ENCODE measurements at regions not wholly inside any gene's neighbourhood (a gene's known extent, or its start where the extent isn't known, plus 50 kb on each side); places are given as distances from the start of the nearest gene placed in this dataset.

GRCh38 chr13:39100996-39101738, 62.9 kb downstream of the NHLRC3 start:
- DNase-seq (no peak), ATAC-seq (no peak)
- Mint-ChIP-seq H3K4me3 (no peak overlapping the region), H3K27me3 (no peaks in the 10 kb centered on the region), H3K27ac (no peak overlapping the region), H3K36me3 (no peaks in the 10 kb centered on the region), H3K9me3 (ENCODE audit: low read depth) (no peaks in the 10 kb centered on the region), H3K4me1 (no peaks in the 10 kb centered on the region)
- CTCF ChIA-PET, result no interaction called here

GRCh38 chr13:39102981-39103490, 64.8 kb downstream of the NHLRC3 start:
- H3K27me3 Mint-ChIP-seq, result peaks cover 5% of the 10 kb centered on the region
- H3K36me3 Mint-ChIP-seq, result no peaks in the 10 kb centered on the region
- CTCF ChIA-PET, result interaction anchor here (1.1 kb wide), 1 partner anchor 513 kb away, joined by 3 read pairs; no protein-coding TSS in a partner anchor
- DNase-seq (no peak), ATAC-seq (no peak)
- no peaks in the 10 kb centered on the region for H3K9me3 Mint-ChIP-seq (ENCODE audit: low read depth)
- no peak overlapping the region for H3K27ac Mint-ChIP-seq
- no peaks in the 10 kb centered on the region for H3K4me1 Mint-ChIP-seq
- no peak overlapping the region for H3K4me3 Mint-ChIP-seq

GRCh38 chr13:39105110-39105509, 66.9 kb downstream of the NHLRC3 start:
- Mint-ChIP-seq H3K4me3 (no peak overlapping the region), H3K9me3 (ENCODE audit: low read depth) (no peaks in the 10 kb centered on the region), H3K27ac (no peak overlapping the region), H3K27me3 (peaks cover 18% of the 10 kb centered on the region), H3K4me1 (no peaks in the 10 kb centered on the region), H3K36me3 (no peaks in the 10 kb centered on the region)
- ATAC-seq (no peak), DNase-seq (no peak)
- CTCF ChIA-PET, result no interaction called here

- ATAC-seq (no peak), DNase-seq (no peak)
- Mint-ChIP-seq H3K4me1 (no peaks in the 10 kb centered on the region), H3K4me3 (no peak overlapping the region), H3K9me3 (ENCODE audit: low read depth) (no peaks in the 10 kb centered on the region), H3K27ac (no peak overlapping the region), H3K36me3 (no peaks in the 10 kb centered on the region), H3K27me3 (peaks cover 24% of the 10 kb centered on the region)
- CTCF ChIA-PET, result no interaction called here
These were observed 68.2 kb downstream of the NHLRC3 start for GRCh38 chr13:39106216-39107005.

- no peak overlapping the region for H3K4me3 Mint-ChIP-seq
- no peak for ATAC-seq
- H3K4me1 Mint-ChIP-seq, result no peaks in the 10 kb centered on the region
- CTCF ChIA-PET, result no interaction called here
- no peak overlapping the region for H3K27ac Mint-ChIP-seq
- no peaks in the 10 kb centered on the region for H3K36me3 Mint-ChIP-seq
- H3K27me3 Mint-ChIP-seq, result peaks cover 27% of the 10 kb centered on the region
- no peaks in the 10 kb centered on the region for H3K9me3 Mint-ChIP-seq (ENCODE audit: low read depth)
- no peak for DNase-seq
These were observed 69.3 kb downstream of the NHLRC3 start for GRCh38 chr13:39107561-39107960.

GRCh38 chr13:39108783-39109182, 70.5 kb downstream of the NHLRC3 start:
- H3K27me3 Mint-ChIP-seq, result peaks cover 29% of the 10 kb centered on the region
- no peaks in the 10 kb centered on the region for H3K36me3 Mint-ChIP-seq
- H3K9me3 Mint-ChIP-seq (ENCODE audit: low read depth), result no peaks in the 10 kb centered on the region
- DNase-seq (no peak), ATAC-seq (no peak)
- H3K4me1 Mint-ChIP-seq, result no peaks in the 10 kb centered on the region
- no peak overlapping the region for H3K27ac Mint-ChIP-seq
- CTCF ChIA-PET, result no interaction called here
- no peak overlapping the region for H3K4me3 Mint-ChIP-seq

- no peak for ATAC-seq
- no peaks in the 10 kb centered on the region for H3K36me3 Mint-ChIP-seq
- no peak overlapping the region for H3K4me3 Mint-ChIP-seq
- DNase-seq, result no peak
- H3K27me3 Mint-ChIP-seq, result peaks cover 33% of the 10 kb centered on the region
- no peaks in the 10 kb centered on the region for H3K9me3 Mint-ChIP-seq (ENCODE audit: low read depth)
- H3K4me1 Mint-ChIP-seq, result no peaks in the 10 kb centered on the region
- no peak overlapping the region for H3K27ac Mint-ChIP-seq
- CTCF ChIA-PET, result no interaction called here
These were observed 72.4 kb downstream of the NHLRC3 start for GRCh38 chr13:39110518-39111097.

- ATAC-seq (no peak), DNase-seq (no peak)
- no peaks in the 10 kb centered on the region for H3K9me3 Mint-ChIP-seq (ENCODE audit: low read depth)
- CTCF ChIA-PET, result no interaction called here
- H3K4me3 Mint-ChIP-seq, result no peak overlapping the region
- H3K4me1 Mint-ChIP-seq, result no peaks in the 10 kb centered on the region
- peaks cover 36% of the 10 kb centered on the region for H3K27me3 Mint-ChIP-seq
- no peaks in the 10 kb centered on the region for H3K36me3 Mint-ChIP-seq
- H3K27ac Mint-ChIP-seq, result no peak overlapping the region
These were observed 72.9 kb downstream of the NHLRC3 start for GRCh38 chr13:39111145-39111544.

GRCh38 chr13:39119422-39119821, 81.2 kb downstream of the NHLRC3 start:
- CTCF ChIA-PET, result no interaction called here
- H3K9me3 Mint-ChIP-seq (ENCODE audit: low read depth), result no peaks in the 10 kb centered on the region

GRCh38 chr13:39123578-39123977, 85.3 kb downstream of the NHLRC3 start:
- H3K27me3 Mint-ChIP-seq, result peaks cover 16% of the 10 kb centered on the region
- CTCF ChIA-PET, result no interaction called here
- H3K36me3 Mint-ChIP-seq, result no peaks in the 10 kb centered on the region
- no peaks in the 10 kb centered on the region for H3K9me3 Mint-ChIP-seq (ENCODE audit: low read depth)
- no peak for ATAC-seq
- H3K27ac Mint-ChIP-seq, result no peak overlapping the region
- no peak for DNase-seq
- no peak overlapping the region for H3K4me3 Mint-ChIP-seq
- H3K4me1 Mint-ChIP-seq, result no peaks in the 10 kb centered on the region

More at GRCh38 chr13:39119422-39119821, 81.2 kb downstream of the NHLRC3 start:
- no peaks in the 10 kb centered on the region for H3K4me1 Mint-ChIP-seq
- H3K27ac Mint-ChIP-seq, result no peak overlapping the region
- H3K27me3 Mint-ChIP-seq, result peaks cover 23% of the 10 kb centered on the region
- no peaks in the 10 kb centered on the region for H3K36me3 Mint-ChIP-seq
- ATAC-seq (no peak), DNase-seq (no peak)
- no peak overlapping the region for H3K4me3 Mint-ChIP-seq

- CTCF ChIA-PET, result no interaction called here
These were observed 91.0 kb downstream of the NHLRC3 start for GRCh38 chr13:39129213-39129612.

GRCh38 chr13:39130301-39130700, 92.0 kb downstream of the NHLRC3 start:
- no peak for DNase-seq
- Mint-ChIP-seq H3K27me3 (peaks cover 15% of the 10 kb centered on the region), H3K9me3 (ENCODE audit: low read depth) (no peaks in the 10 kb centered on the region), H3K4me1 (no peaks in the 10 kb centered on the region), H3K4me3 (no peak overlapping the region), H3K27ac (no peak overlapping the region), H3K36me3 (no peaks in the 10 kb centered on the region)
- CTCF ChIA-PET, result no interaction called here
- no peak for ATAC-seq

More at GRCh38 chr13:39129213-39129612, 91.0 kb downstream of the NHLRC3 start:
- DNase-seq, result no peak
- Mint-ChIP-seq H3K27ac (no peak overlapping the region), H3K9me3 (ENCODE audit: low read depth) (no peaks in the 10 kb centered on the region), H3K4me3 (no peak overlapping the region), H3K4me1 (no peaks in the 10 kb centered on the region), H3K27me3 (peaks cover 23% of the 10 kb centered on the region), H3K36me3 (no peaks in the 10 kb centered on the region)
- no peak for ATAC-seq

GRCh38 chr13:39132286-39133230, 94.3 kb downstream of the NHLRC3 start:
- CTCF ChIA-PET, result interaction anchor here (0.6 to 1.2 kb wide), 2 partner anchors 8 to 82 kb away, joined by 3 read pairs; no protein-coding TSS in a partner anchor
- Mint-ChIP-seq H3K4me1 (no peaks in the 10 kb centered on the region), H3K36me3 (no peaks in the 10 kb centered on the region), H3K27ac (no peak overlapping the region), H3K9me3 (ENCODE audit: low read depth) (no peaks in the 10 kb centered on the region), H3K27me3 (peaks cover 12% of the 10 kb centered on the region), H3K4me3 (no peak overlapping the region)
- DNase-seq (no peak), ATAC-seq (no peak)

Measured in activated CD8-positive, alpha-beta memory T cell treated with anti-CD3 and anti-CD28 coated beads, Interleukin-2, amount 10 ng/mL, durations not matched to agents 7 days and 5 days (primary cell).